ENCODE measurements at regions not wholly inside any gene's neighbourhood (a gene's known extent, or its start where the extent isn't known, plus 50 kb on each side); places are given as distances from the start of the nearest gene placed in this dataset.

- H3K27ac ChIP-seq (ENCODE audit: low read length), result no peak overlapping the region
- no peaks in the 10 kb centered on the region for H3K27me3 ChIP-seq (ENCODE audit: control insufficient read depth, insufficient read depth)
- no peaks in the 10 kb centered on the region for H3K9me3 ChIP-seq (ENCODE audit: control insufficient read depth, low read length)
- ATAC-seq, result no peak
- 94% methylated on average over 56 of the region's 56 CpGs for WGBS
- no peaks in the 10 kb centered on the region for H3K4me1 ChIP-seq (ENCODE audit: control insufficient read depth, insufficient read depth, low read length)
- intact Hi-C loops (cut with DNase I), result no loop called here
- no peak overlapping the region for H3K4me3 ChIP-seq (ENCODE audit: low read length)
- peak in 2 of 3 donors; percentile 26 to 37 for DNase-seq
These were observed 825.8 kb upstream of the FANCL start for GRCh38 chr2:59066787-59067399.

- Histone ChIP-seq H3K9me3 (ENCODE audit: control insufficient read depth, low read length) (no peaks in the 10 kb centered on the region), H3K27ac (ENCODE audit: low read length) (no peak overlapping the region), H3K4me3 (ENCODE audit: low read length) (no peak overlapping the region), H3K4me1 (ENCODE audit: control insufficient read depth, insufficient read depth, low read length) (no peaks in the 10 kb centered on the region), H3K27me3 (ENCODE audit: control insufficient read depth, insufficient read depth) (no peaks in the 10 kb centered on the region)
- ATAC-seq (no peak), DNase-seq (no peak)
- WGBS, result 59% methylated on average over 4 of the region's 4 CpGs
- intact Hi-C loops (cut with DNase I), result no loop called here
These were observed 806.4 kb upstream of the FANCL start for GRCh38 chr2:59047373-59047995.

DNA sequence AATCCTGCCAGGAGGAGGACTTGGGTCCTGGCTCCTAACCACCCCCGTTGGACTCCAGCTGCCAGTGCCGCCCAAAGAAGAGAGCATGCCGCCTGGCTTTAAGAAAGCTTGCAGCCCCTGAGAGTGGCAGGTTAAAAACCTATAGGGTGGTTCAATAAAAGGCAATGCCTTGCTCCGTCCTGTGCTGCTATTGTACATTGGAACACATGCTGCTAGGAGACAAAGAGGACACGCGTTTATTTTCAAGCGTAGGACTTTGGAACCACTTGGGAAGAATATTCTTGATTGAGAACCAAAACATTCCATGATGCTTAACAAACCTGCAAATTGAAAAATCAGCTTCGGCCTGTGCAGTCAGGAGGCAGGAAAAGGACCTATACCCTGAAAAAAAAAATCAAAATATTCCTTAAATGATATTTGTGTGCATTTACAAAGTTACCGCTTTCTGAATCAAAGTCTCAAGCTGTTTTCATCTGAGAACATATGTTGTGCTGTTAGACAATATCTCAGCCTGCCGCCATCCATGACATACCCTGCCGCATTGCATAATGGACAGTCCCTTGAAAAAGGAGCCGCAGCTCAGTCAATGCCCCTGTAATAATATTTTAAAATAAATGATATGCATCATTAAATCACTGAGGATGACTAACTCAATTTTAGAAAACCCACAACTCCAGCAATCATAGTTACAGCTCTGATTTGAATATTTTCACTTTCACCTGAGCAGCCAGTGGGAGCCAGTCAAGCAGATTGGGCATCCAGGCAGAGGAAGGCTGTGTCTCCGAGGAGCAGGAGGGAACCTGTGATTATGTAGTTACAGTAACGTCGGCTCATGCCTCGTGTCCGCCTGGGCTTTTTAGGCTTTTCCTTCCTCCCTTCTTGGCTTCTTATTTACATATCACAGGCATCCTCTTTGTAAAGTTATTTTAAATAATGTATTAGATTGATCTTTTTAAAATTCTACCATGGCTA lies 805.6 kb upstream of the FANCL start:
- intact Hi-C loops (cut with DNase I), result no loop called here
- Histone ChIP-seq H3K27me3 (ENCODE audit: control insufficient read depth, insufficient read depth) (no peaks in the 10 kb centered on the region), H3K4me1 (ENCODE audit: control insufficient read depth, insufficient read depth, low read length) (no peaks in the 10 kb centered on the region), H3K9me3 (ENCODE audit: control insufficient read depth, low read length) (no peaks in the 10 kb centered on the region), H3K4me3 (ENCODE audit: low read length) (no peak overlapping the region), H3K27ac (ENCODE audit: low read length) (no peak overlapping the region)
- WGBS, result 87% methylated on average over 17 of the region's 17 CpGs
- DNase-seq (no peak), ATAC-seq (no peak)

- intact Hi-C loops (cut with DNase I), result no loop called here
- DNase-seq (no peak), ATAC-seq (no peak)
- WGBS, result 83% methylated on average over 1 of the region's 1 CpG
- Histone ChIP-seq H3K4me3 (ENCODE audit: low read length) (no peak overlapping the region), H3K27me3 (ENCODE audit: control insufficient read depth, insufficient read depth) (no peaks in the 10 kb centered on the region), H3K9me3 (ENCODE audit: control insufficient read depth, low read length) (no peaks in the 10 kb centered on the region), H3K4me1 (ENCODE audit: control insufficient read depth, insufficient read depth, low read length) (no peaks in the 10 kb centered on the region), H3K27ac (ENCODE audit: low read length) (no peak overlapping the region)
These were observed 803.6 kb upstream of the FANCL start for GRCh38 chr2:59044736-59045135.

GRCh38 chr2:59041139-59041538 lies 800.0 kb upstream of the FANCL start:
- no peak overlapping the region for H3K4me3 ChIP-seq (ENCODE audit: low read length)
- H3K27me3 ChIP-seq (ENCODE audit: control insufficient read depth, insufficient read depth), result no peaks in the 10 kb centered on the region
- H3K4me1 ChIP-seq (ENCODE audit: control insufficient read depth, insufficient read depth, low read length), result no peaks in the 10 kb centered on the region
- H3K27ac ChIP-seq (ENCODE audit: low read length), result no peak overlapping the region
- 75% methylated on average over 4 of the region's 4 CpGs for WGBS
- no peak for DNase-seq
- no peaks in the 10 kb centered on the region for H3K9me3 ChIP-seq (ENCODE audit: control insufficient read depth, low read length)
- intact Hi-C loops (cut with DNase I), result no loop called here
- no peak for ATAC-seq

- 5% methylated on average over 1 of the region's 1 CpG for WGBS
- no peak for ATAC-seq
- H3K4me1 ChIP-seq (ENCODE audit: control insufficient read depth, insufficient read depth, low read length), result no peaks in the 10 kb centered on the region
These were observed 793.7 kb upstream of the FANCL start for GRCh38 chr2:59034837-59035236.

DNA sequence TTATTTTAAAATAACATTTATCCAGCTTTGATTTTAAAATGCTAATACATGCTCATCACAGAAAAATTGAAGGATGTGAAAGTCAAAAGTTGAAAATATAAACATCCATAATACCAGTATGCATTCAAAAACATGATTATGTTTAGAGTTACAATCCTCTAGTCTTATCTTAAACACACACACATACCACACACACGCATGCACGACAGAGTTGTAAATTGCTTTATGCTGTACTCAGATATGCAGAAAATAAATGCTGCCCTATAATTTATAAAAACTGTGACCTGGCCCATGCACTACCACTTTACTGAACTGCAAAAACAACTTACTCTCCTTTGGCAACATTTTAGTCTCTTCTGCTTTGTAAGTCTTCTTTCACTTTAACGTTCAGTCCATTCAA lies 793.0 kb upstream of the FANCL start:
- Histone ChIP-seq H3K4me3 (ENCODE audit: low read length) (no peak overlapping the region), H3K9me3 (ENCODE audit: control insufficient read depth, low read length) (no peaks in the 10 kb centered on the region), H3K27ac (ENCODE audit: low read length) (no peak overlapping the region), H3K27me3 (ENCODE audit: control insufficient read depth, insufficient read depth) (no peaks in the 10 kb centered on the region), H3K4me1 (ENCODE audit: control insufficient read depth, insufficient read depth, low read length) (no peaks in the 10 kb centered on the region)
- DNase-seq (no peak), ATAC-seq (no peak)
- 48% methylated on average over 3 of the region's 3 CpGs for WGBS
- intact Hi-C loops (cut with DNase I), result no loop called here

More at GRCh38 chr2:59034837-59035236, 793.7 kb upstream of the FANCL start:
- intact Hi-C loops (cut with DNase I), result no loop called here
- H3K9me3 ChIP-seq (ENCODE audit: control insufficient read depth, low read length), result no peaks in the 10 kb centered on the region
- no peak overlapping the region for H3K27ac ChIP-seq (ENCODE audit: low read length)
- DNase-seq, result no peak
- H3K27me3 ChIP-seq (ENCODE audit: control insufficient read depth, insufficient read depth), result no peaks in the 10 kb centered on the region
- H3K4me3 ChIP-seq (ENCODE audit: low read length), result no peak overlapping the region

- ATAC-seq (no peak), DNase-seq (no peak)
- 76% methylated on average over 1 of the region's 1 CpG for WGBS
- Histone ChIP-seq H3K4me1 (ENCODE audit: control insufficient read depth, insufficient read depth, low read length) (no peaks in the 10 kb centered on the region), H3K4me3 (ENCODE audit: low read length) (no peak overlapping the region), H3K27ac (ENCODE audit: low read length) (no peak overlapping the region), H3K27me3 (ENCODE audit: control insufficient read depth, insufficient read depth) (no peaks in the 10 kb centered on the region), H3K9me3 (ENCODE audit: control insufficient read depth, low read length) (no peaks in the 10 kb centered on the region)
- intact Hi-C loops (cut with DNase I), result no loop called here
These were observed 792.5 kb upstream of the FANCL start for GRCh38 chr2:59033661-59034060.

GRCh38 chr2:59032499-59032898 lies 791.4 kb upstream of the FANCL start:
- DNase-seq (no peak), ATAC-seq (no peak)
- H3K27ac ChIP-seq (ENCODE audit: low read length), result no peak overlapping the region
- no peaks in the 10 kb centered on the region for H3K4me1 ChIP-seq (ENCODE audit: control insufficient read depth, insufficient read depth, low read length)
- H3K27me3 ChIP-seq (ENCODE audit: control insufficient read depth, insufficient read depth), result no peaks in the 10 kb centered on the region
- 77% methylated on average over 3 of the region's 3 CpGs for WGBS
- H3K4me3 ChIP-seq (ENCODE audit: low read length), result no peak overlapping the region
- intact Hi-C loops (cut with DNase I), result no loop called here
- H3K9me3 ChIP-seq (ENCODE audit: control insufficient read depth, low read length), result no peaks in the 10 kb centered on the region

GRCh38 chr2:59029058-59029457 lies 787.9 kb upstream of the FANCL start:
- WGBS, result 35% methylated on average over 6 of the region's 6 CpGs
- H3K27ac ChIP-seq (ENCODE audit: low read length), result no peak overlapping the region
- H3K9me3 ChIP-seq (ENCODE audit: control insufficient read depth, low read length), result no peaks in the 10 kb centered on the region
- ATAC-seq (peak; percentile 86 to 88), DNase-seq (peak; percentile 57 to 82 (median 81))
- H3K4me3 ChIP-seq (ENCODE audit: low read length), result no peak overlapping the region
- no peaks in the 10 kb centered on the region for H3K4me1 ChIP-seq (ENCODE audit: control insufficient read depth, insufficient read depth, low read length)
- no peaks in the 10 kb centered on the region for H3K27me3 ChIP-seq (ENCODE audit: control insufficient read depth, insufficient read depth)
- intact Hi-C loops (cut with DNase I), result no loop called here

- Histone ChIP-seq H3K4me1 (ENCODE audit: control insufficient read depth, insufficient read depth, low read length) (no peaks in the 10 kb centered on the region), H3K9me3 (ENCODE audit: control insufficient read depth, low read length) (no peaks in the 10 kb centered on the region), H3K4me3 (ENCODE audit: low read length) (no peak overlapping the region), H3K27me3 (ENCODE audit: control insufficient read depth, insufficient read depth) (no peaks in the 10 kb centered on the region), H3K27ac (ENCODE audit: low read length) (no peak overlapping the region)
- intact Hi-C loops (cut with DNase I), result no loop called here
- 87% methylated on average over 4 of the region's 4 CpGs for WGBS
- DNase-seq (no peak), ATAC-seq (no peak)
These were observed 786.2 kb upstream of the FANCL start for GRCh38 chr2:59027320-59027719.
